HL-60 (cell line): ENCODE measurements at regions not wholly inside any gene's neighbourhood (a gene's known extent, or its start where the extent isn't known, plus 50 kb on each side); places are given as distances from the start of the nearest gene placed in this dataset.

Experiments used
- DNase-seq, 2 experiments: peaks; one replicate each; pipeline ENCODE4 v3.0.0-alpha.2; 2010 to 2020; ENCODE audit warnings: low read depth in 1 of 2, low spot score in 1 of 2
- H3K27ac ChIP-seq: fragments of 250-450 bp; sonication (Bioruptor Pico); replicated peaks from 2 replicates; pipeline ENCODE4 v1.5.1; 2020; ENCODE audit warnings: mild to moderate bottlenecking, moderate library complexity
- H3K27me3 ChIP-seq: fragments of 250-450 bp; sonication (Bioruptor Pico); 2 replicates; pipeline ENCODE4 v1.5.1; 2021; ENCODE audit warnings: mild to moderate bottlenecking, moderate library complexity; ENCODE audit not compliant: insufficient read depth, poor library complexity, severe bottlenecking
- H3K4me3 ChIP-seq: replicated peaks from 2 replicates; pipeline ENCODE4 v1.5.1; 2011; ENCODE audit warnings: mild to moderate bottlenecking, control low read depth, low read length; ENCODE audit not compliant: insufficient read depth
- CTCF ChIP-seq: IDR thresholded peaks from one replicate; pipeline ENCODE4 v1.5.1; 2011; ENCODE audit warnings: low read length, control low read depth, inconsistent platforms; ENCODE audit not compliant: insufficient read depth
- GABPA ChIP-seq: IDR thresholded peaks from 2 replicates; pipeline ENCODE4 v1.6.1; 2012; ENCODE audit warnings: low read depth
- POLR2AphosphoS5 ChIP-seq: IDR thresholded peaks from 2 replicates; pipeline ENCODE4 v1.6.1; 2012; ENCODE audit warnings: low read depth
- REST ChIP-seq: IDR thresholded peaks from 2 replicates; pipeline ENCODE4 v1.6.1; 2012; ENCODE audit warnings: low read depth; ENCODE audit not compliant: insufficient replicate concordance
- SPI1 ChIP-seq: IDR thresholded peaks from 2 replicates; pipeline ENCODE4 v1.6.1; 2012; ENCODE audit warnings: low read depth, mild to moderate bottlenecking, borderline replicate concordance

- H3K4me3 ChIP-seq = no peak overlapping the region
- TF ChIP-seq REST = no peak
- TF ChIP-seq GABPA = no peak
- TF ChIP-seq CTCF = no peak
- TF ChIP-seq POLR2AphosphoS5 = no peak
- TF ChIP-seq SPI1 = no peak
- H3K27ac ChIP-seq = no peak overlapping the region
- no peak for DNase-seq
- no peaks in the 10 kb centered on the region for H3K27me3 ChIP-seq
Observed at GRCh38 chr7:136072447-136072846, 95.3 kb upstream of the MTPN start.

- no peak for DNase-seq
- Histone ChIP-seq H3K4me3 (no peak overlapping the region), H3K27me3 (no peaks in the 10 kb centered on the region), H3K27ac (no peak overlapping the region)
- TF ChIP-seq CTCF = no peak
- TF ChIP-seq POLR2AphosphoS5 = no peak
- no peak for TF ChIP-seq GABPA
- TF ChIP-seq REST = no peak
- TF ChIP-seq SPI1 = no peak
Observed at GRCh38 chr7:136070736-136071505, 93.8 kb upstream of the MTPN start.

DNA sequence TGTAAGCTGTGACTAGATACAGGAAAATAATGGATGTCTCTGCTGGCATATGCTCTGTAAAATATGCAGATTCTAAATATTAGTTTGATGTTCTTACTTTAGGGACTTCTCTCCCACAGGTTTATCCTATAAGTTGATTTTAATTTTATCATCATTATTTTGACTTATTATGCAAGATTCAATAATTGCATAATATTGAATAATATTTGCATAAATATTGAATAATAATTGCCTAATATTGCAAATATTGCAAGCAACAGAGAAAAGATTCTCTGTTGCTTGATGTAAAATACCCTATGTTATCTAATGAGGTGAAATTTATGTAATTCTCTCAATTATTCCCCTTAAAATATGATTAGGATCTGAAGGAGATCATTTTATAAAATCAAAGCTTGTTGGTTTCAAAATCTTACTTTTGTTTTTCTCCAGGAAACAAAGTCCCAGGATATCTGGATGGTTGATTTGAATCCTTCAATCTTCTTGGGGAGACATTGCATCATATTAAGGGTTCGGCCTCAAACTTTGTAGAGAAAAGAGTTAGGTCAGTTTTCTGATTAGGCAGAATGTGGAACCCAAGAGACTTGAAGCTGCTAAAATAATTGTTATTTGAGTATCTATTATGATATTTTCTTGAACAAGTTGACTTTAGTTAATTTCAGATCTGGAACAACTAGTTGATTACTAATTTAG lies 92.8 kb upstream of the MTPN start:
- H3K27me3 ChIP-seq = no peaks in the 10 kb centered on the region
- no peak overlapping the region for H3K4me3 ChIP-seq
- no peak overlapping the region for H3K27ac ChIP-seq
- DNase-seq = no peak
- TF ChIP-seq SPI1 = no peak
- TF ChIP-seq REST = no peak
- no peak for TF ChIP-seq POLR2AphosphoS5
- TF ChIP-seq GABPA = no peak
